DND-41 (cell line): ENCODE measurements at regions not wholly inside any gene's neighbourhood (a gene's known extent, or its start where the extent isn't known, plus 50 kb on each side); places are given as distances from the start of the nearest gene placed in this dataset.

Experiments used
- CTCF ChIP-seq: IDR thresholded peaks from 2 replicates; pipeline ENCODE4 v1.5.1; 2012; ENCODE audit warnings: borderline replicate concordance, low read length, moderate library complexity, mild to moderate bottlenecking; ENCODE audit not compliant: poor library complexity, severe bottlenecking; ENCODE audit errors: extremely low read depth
- EZH2 ChIP-seq: IDR thresholded peaks from 3 replicates; pipeline ENCODE4 v1.6.1; 2012; ENCODE audit warnings: borderline replicate concordance, low read depth, mild to moderate bottlenecking, moderate library complexity, low read length, inconsistent platforms; ENCODE audit not compliant: severe bottlenecking

- TF ChIP-seq CTCF: no peak
- no peak for TF ChIP-seq EZH2
Measured at GRCh38 chr6:125550892-125551291, 198.5 kb upstream of the HEY2 start.
